ENCODE measurements at regions not wholly inside any gene's neighbourhood (a gene's known extent, or its start where the extent isn't known, plus 50 kb on each side); places are given as distances from the start of the nearest gene placed in this dataset.

GRCh38 chr2:22276696-22277095, 1108.3 kb upstream of the KLHL29 start:
- no peaks in the 10 kb centered on the region for H3K27me3 ChIP-seq

GRCh38 chr2:22279541-22279940, 1105.4 kb upstream of the KLHL29 start:
- intact Hi-C loops (cut with DNase I): no loop called here
- TF ChIP-seq CTCF (IDR thresholded peaks at IDR 0.05): no peak
- Histone ChIP-seq H3K4me1 (no peaks in the 10 kb centered on the region), H3K4me3 (no peak overlapping the region), H3K36me3 (no peaks in the 10 kb centered on the region), H3K9me3 (no peaks in the 10 kb centered on the region), H3K27ac (no peak overlapping the region), H3K27me3 (no peaks in the 10 kb centered on the region)
- DNase-seq: no peak
- no peak for FAIRE-seq
- ATAC-seq: no peak

More at GRCh38 chr2:22276696-22277095, 1108.3 kb upstream of the KLHL29 start:
- DNase-seq (no peak), ATAC-seq (no peak), FAIRE-seq (no peak)
- no peaks in the 10 kb centered on the region for H3K36me3 ChIP-seq
- H3K27ac ChIP-seq: no peak overlapping the region
- H3K9me3 ChIP-seq: no peaks in the 10 kb centered on the region
- H3K4me3 ChIP-seq: no peak overlapping the region
- intact Hi-C loops (cut with DNase I): no loop called here
- 64 to 83% methylated on average over 4 of the region's 4 CpGs for WGBS, 2 donors
- H3K4me1 ChIP-seq: no peaks in the 10 kb centered on the region
- no peak for TF ChIP-seq CTCF (IDR thresholded peaks at IDR 0.05)

GRCh38 chr2:22281033-22281432, 1103.9 kb upstream of the KLHL29 start:
- intact Hi-C loops (cut with DNase I): no loop called here
- 37 to 40% methylated on average over 4 of the region's 4 CpGs for WGBS, 2 donors
- Histone ChIP-seq H3K27me3 (no peaks in the 10 kb centered on the region), H3K9me3 (no peaks in the 10 kb centered on the region), H3K4me3 (no peak overlapping the region), H3K4me1 (no peaks in the 10 kb centered on the region), H3K27ac (no peak overlapping the region), H3K36me3 (no peaks in the 10 kb centered on the region)
- no peak for TF ChIP-seq CTCF (IDR thresholded peaks at IDR 0.05)
- ATAC-seq (peak in 1 of 4 donors; percentile 57), DNase-seq (no peak), FAIRE-seq (no peak)

- intact Hi-C loops (cut with DNase I): no loop called here
- 24 to 56% methylated on average over 1 of the region's 1 CpG for WGBS, 2 donors
- no peak for TF ChIP-seq CTCF (IDR thresholded peaks at IDR 0.05)
- Histone ChIP-seq H3K4me3 (no peak overlapping the region), H3K27me3 (peaks cover 0 to 3% (median 0%) of the 10 kb centered on the region in 4 donors), H3K4me1 (no peaks in the 10 kb centered on the region), H3K27ac (no peak overlapping the region), H3K36me3 (no peaks in the 10 kb centered on the region), H3K9me3 (no peaks in the 10 kb centered on the region)
- ATAC-seq: no peak
- FAIRE-seq: no peak
- no peak for DNase-seq
Observed at GRCh38 chr2:22282220-22282619, 1102.8 kb upstream of the KLHL29 start.

GRCh38 chr2:22282916-22283315, 1102.1 kb upstream of the KLHL29 start:
- intact Hi-C loops (cut with DNase I): no loop called here
- DNase-seq: no peak
- peaks cover 0 to 3% (median 0%) of the 10 kb centered on the region in 4 donors for H3K27me3 ChIP-seq
- TF ChIP-seq CTCF (IDR thresholded peaks at IDR 0.05): no peak
- H3K9me3 ChIP-seq: no peaks in the 10 kb centered on the region
- ATAC-seq: no peak
- no peaks in the 10 kb centered on the region for H3K36me3 ChIP-seq
- H3K27ac ChIP-seq: no peak overlapping the region
- 50 to 60% methylated on average over 6 of the region's 6 CpGs for WGBS, 2 donors
- no peaks in the 10 kb centered on the region for H3K4me1 ChIP-seq
- FAIRE-seq: no peak
- H3K4me3 ChIP-seq: no peak overlapping the region

All from pancreas (tissue), 10 donors.